ENCODE measurements at regions not wholly inside any gene's neighbourhood (a gene's known extent, or its start where the extent isn't known, plus 50 kb on each side); places are given as distances from the start of the nearest gene placed in this dataset.

DNA sequence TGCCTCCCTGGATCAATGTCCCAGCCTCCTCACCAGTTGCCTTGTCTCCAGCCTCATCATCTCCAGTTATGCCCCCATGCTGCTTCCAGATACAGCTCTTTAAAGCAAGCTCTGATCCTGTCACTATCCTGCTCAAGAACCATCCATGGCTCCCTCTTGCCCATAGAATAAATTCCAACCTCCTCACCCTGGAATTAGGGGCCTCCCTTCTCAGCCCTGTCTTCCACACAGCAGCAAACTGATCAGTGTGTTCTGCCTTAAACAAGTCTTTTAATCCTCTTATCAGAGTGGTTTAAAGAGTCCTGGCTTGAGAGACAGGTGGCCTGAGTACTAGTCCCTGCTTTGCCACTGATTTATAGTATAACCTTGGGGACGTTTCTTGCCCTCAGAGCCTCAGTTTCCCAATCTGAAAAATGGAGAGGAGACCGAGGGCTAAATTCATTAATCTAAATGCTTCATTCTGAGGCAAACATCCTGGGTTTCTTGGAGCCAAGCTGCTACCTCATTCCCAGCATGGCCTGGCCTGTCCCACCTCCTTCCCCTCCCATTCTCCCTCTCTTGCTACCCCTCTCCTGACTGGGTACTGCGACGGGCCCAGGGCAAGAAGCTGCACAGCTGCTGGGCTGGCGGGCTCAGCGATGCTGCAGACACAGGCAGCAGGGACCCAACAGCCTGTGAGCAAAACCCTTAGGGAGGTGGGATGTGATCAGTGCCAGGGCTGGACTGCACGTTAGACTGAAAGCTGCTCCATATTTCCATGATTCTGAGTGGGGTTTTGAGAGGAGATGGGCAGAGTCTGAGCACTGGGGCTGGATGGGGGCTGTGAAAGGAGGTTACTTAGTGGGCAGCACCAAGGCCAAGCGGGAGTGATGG, 221.4 kb downstream of the PTPRU start:
- Histone ChIP-seq H3K4me3 (no peak overlapping the region), H3K36me3 (no peaks in the 10 kb centered on the region), H3K27ac (no peak overlapping the region), H3K9me3 (no peaks in the 10 kb centered on the region), H3K4me1 (no peaks in the 10 kb centered on the region), H3K27me3 (peaks cover 75% of the 10 kb centered on the region)
- TF ChIP-seq, protein P1, sequence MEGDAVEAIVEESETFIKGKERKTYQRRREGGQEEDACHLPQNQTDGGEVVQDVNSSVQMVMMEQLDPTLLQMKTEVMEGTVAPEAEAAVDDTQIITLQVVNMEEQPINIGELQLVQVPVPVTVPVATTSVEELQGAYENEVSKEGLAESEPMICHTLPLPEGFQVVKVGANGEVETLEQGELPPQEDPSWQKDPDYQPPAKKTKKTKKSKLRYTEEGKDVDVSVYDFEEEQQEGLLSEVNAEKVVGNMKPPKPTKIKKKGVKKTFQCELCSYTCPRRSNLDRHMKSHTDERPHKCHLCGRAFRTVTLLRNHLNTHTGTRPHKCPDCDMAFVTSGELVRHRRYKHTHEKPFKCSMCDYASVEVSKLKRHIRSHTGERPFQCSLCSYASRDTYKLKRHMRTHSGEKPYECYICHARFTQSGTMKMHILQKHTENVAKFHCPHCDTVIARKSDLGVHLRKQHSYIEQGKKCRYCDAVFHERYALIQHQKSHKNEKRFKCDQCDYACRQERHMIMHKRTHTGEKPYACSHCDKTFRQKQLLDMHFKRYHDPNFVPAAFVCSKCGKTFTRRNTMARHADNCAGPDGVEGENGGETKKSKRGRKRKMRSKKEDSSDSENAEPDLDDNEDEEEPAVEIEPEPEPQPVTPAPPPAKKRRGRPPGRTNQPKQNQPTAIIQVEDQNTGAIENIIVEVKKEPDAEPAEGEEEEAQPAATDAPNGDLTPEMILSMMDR (IDR thresholded peaks at IDR 0.05): no peak
- TF ChIP-seq POLR2A (IDR thresholded peaks at IDR 0.05): no peak
- no peak for TF ChIP-seq EP300 (IDR thresholded peaks at IDR 0.05)
- ATAC-seq: no peak
- WGBS, 2 donors (ENCODE audit: low coverage in 1 of 2): 54 to 70% methylated on average over 2 to 5 of the region's 8 CpGs

DNA sequence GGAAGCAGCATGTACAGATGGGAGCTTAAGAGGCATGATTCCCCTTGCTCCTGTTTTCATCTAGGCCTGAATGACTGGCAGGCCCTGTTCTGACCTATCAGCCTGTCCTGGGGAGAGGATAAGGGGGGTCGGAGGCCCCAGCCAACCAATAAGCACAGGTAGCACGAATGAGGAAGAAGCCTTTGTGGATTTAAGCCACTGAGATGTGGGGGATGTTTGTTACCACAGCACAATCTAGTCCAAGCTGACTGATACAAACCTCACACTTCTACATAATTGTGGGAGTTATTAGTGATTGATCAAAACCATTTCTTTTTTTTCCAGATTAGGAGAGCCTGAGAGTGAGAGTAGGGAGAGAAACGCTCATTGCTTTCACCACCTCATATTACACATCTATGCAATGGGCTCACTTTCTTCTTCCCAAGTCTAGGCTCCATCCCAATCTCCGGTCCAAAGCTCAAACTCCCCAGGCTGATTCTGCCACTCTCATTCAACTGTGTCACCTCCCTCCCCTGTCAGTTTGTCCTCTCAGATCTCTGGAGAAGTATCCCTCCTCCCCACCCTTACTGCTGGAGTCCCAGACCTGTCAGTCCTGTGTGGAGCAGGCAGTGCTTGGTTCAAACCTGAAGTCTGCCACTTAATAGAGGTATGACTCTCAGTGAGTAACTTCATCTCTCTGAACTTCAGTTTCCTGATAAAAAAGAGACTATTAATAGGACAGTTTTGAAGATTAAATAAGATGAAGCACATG, 220.5 kb downstream of the PTPRU start:
- no peaks in the 10 kb centered on the region for H3K4me1 ChIP-seq
- no peak for TF ChIP-seq EP300 (IDR thresholded peaks at IDR 0.05)
- TF ChIP-seq, protein P1 (IDR thresholded peaks at IDR 0.05): no peak
- TF ChIP-seq POLR2AphosphoS5 (IDR thresholded peaks at IDR 0.05): no peak
- no peak overlapping the region for H3K4me3 ChIP-seq
- H3K27me3 ChIP-seq: peaks cover 69% of the 10 kb centered on the region
- 63% methylated on average over 4 of the region's 4 CpGs; no CpG with 5 or more reads in 1 of the 2 donors for WGBS, 2 donors (ENCODE audit: low coverage in 1 of 2)
- no peaks in the 10 kb centered on the region for H3K9me3 ChIP-seq
- H3K27ac ChIP-seq: no peak overlapping the region
- no peak for ATAC-seq
- no peaks in the 10 kb centered on the region for H3K36me3 ChIP-seq

DNA sequence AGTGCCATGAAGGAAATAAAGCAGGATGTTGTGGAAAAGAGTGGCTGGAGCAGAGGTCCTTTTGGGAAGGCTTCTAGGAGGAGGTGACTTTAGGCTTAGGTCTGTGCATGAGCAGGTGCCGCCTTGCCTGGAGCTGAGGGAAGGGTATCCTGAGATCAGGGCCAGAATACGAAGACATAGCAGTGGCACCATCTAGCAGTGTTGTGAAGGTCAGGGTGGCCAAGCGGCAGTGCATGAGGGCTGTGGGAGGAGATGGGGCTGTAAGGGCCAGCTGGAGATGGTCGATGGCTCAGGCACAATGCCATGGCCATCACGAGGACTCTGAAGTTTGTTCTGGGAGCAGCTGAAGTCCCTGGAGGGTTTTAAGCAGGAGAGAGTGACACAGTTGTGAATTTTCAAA, 219.5 kb downstream of the PTPRU start:
- Histone ChIP-seq H3K36me3 (no peaks in the 10 kb centered on the region), H3K27me3 (peaks cover 66% of the 10 kb centered on the region), H3K4me1 (no peaks in the 10 kb centered on the region), H3K9me3 (no peaks in the 10 kb centered on the region), H3K27ac (no peak overlapping the region), H3K4me3 (no peak overlapping the region)
- TF ChIP-seq POLR2AphosphoS5 (IDR thresholded peaks at IDR 0.05): no peak
- 72 to 100% methylated on average over 1 to 5 of the region's 5 CpGs for WGBS, 2 donors (ENCODE audit: low coverage in 1 of 2)
- no peak for ATAC-seq

DNA sequence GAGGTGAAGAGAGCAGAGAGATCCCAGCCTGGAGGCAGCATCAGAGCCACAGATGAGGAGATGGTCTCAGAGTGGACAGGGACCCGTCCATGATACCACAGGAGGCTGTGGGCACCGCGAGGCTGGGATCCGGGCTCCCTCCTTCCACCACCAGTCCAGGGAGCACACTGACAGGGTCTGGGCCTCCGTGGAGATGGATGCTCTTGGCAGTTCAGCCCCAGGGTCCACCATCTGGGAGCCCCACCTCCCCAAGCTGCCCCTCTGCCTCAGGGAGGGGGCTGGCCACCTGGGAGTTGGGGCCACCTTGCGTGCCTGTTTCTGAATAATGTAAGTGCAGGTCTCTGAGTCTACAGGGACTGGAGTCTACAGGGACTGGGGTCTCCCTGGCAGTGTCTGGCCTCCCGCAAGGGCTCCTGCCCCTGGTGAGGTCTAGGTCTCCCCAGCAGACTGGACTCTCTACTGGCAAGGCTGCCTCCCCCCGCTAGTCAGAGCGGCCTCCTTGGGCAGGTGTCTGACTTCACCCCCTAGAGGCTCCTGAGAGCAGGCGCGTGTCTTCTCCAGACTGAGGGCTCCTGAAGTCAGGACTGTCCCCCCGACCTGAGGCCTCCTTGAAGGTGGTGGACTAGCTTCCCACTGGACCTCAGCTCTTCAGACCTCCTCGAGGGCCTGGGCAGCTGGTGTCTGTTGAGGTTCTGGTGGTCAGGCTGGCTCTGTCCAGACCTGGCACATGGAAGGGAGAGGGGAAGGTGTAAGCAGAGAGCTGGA, 218.5 kb downstream of the PTPRU start:
- H3K9me3 ChIP-seq: no peaks in the 10 kb centered on the region
- no peak for ATAC-seq
- H3K4me3 ChIP-seq: no peak overlapping the region
- H3K4me1 ChIP-seq: no peaks in the 10 kb centered on the region
- no peak overlapping the region for H3K27ac ChIP-seq
- 84% methylated on average over 4 of the region's 13 CpGs; no CpG with 5 or more reads in 1 of the 2 donors for WGBS, 2 donors (ENCODE audit: low coverage in 1 of 2)
- H3K27me3 ChIP-seq: peaks cover 66% of the 10 kb centered on the region
- TF ChIP-seq, protein P1 (IDR thresholded peaks at IDR 0.05): no peak
- TF ChIP-seq POLR2A (IDR thresholded peaks at IDR 0.05): no peak
- no peak for TF ChIP-seq POLR2AphosphoS5 (IDR thresholded peaks at IDR 0.05)
- TF ChIP-seq EP300 (IDR thresholded peaks at IDR 0.05): no peak
- H3K36me3 ChIP-seq: no peaks in the 10 kb centered on the region

DNA sequence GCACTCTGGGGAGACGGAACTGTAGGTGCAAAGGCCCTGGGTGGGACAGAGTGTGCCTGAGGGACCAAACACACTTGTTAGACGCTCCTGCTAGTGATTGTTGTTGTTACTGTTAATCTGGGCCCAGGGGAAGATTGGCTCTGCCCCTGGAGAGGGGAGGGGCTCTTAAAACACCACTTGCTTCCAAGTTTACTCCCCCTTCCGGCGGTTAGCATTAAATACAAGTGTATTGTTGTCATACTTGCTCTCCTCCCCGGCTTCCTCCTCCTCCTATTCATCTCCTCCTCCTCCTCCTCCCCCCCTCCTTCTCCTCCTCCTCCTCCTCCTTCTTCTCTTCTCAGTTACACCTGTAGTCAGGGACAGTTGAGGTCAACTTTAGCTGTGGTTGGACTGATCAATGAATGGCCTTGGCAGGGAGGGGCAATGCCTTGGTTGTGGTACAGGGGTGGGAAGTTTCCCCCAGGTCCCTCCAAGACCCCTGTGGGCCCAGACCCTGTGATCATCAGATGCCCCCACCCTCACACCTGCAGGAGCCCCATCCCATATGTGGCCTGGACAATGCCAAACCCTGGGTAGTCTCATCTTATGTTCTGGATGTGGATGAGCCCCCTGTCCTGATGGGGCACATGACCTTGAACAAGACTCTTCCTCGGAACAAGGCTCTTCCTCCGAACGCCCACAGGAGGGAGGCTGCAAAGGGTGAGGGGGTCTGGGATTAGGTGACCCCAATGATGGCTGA, 217.3 kb downstream of the PTPRU start:
- Histone ChIP-seq H3K36me3 (no peaks in the 10 kb centered on the region), H3K4me1 (no peaks in the 10 kb centered on the region), H3K4me3 (no peak overlapping the region), H3K9me3 (no peaks in the 10 kb centered on the region), H3K27ac (no peak overlapping the region), H3K27me3 (peaks cover 66% of the 10 kb centered on the region)
- no peak for ATAC-seq
- no peak for TF ChIP-seq POLR2A (IDR thresholded peaks at IDR 0.05)
- TF ChIP-seq, protein P1 (IDR thresholded peaks at IDR 0.05): peak in 1 of 4 experiments; percentile 15
- WGBS, 2 donors (ENCODE audit: low coverage in 1 of 2): 8 to 12% methylated on average over 5 of the region's 8 CpGs
